GM18867 (cell line): ENCODE measurements at regions not wholly inside any gene's neighbourhood (a gene's known extent, or its start where the extent isn't known, plus 50 kb on each side); places are given as distances from the start of the nearest gene placed in this dataset.

Experiments
- ATAC-seq: cut with Tn5 transposase; IDR thresholded peaks from one replicate; pipeline ENCODE4 v1.9.1; 2021; ENCODE audit warnings: mild to moderate bottlenecking, moderate library complexity; ENCODE audit not compliant: unreplicated experiment

DNA sequence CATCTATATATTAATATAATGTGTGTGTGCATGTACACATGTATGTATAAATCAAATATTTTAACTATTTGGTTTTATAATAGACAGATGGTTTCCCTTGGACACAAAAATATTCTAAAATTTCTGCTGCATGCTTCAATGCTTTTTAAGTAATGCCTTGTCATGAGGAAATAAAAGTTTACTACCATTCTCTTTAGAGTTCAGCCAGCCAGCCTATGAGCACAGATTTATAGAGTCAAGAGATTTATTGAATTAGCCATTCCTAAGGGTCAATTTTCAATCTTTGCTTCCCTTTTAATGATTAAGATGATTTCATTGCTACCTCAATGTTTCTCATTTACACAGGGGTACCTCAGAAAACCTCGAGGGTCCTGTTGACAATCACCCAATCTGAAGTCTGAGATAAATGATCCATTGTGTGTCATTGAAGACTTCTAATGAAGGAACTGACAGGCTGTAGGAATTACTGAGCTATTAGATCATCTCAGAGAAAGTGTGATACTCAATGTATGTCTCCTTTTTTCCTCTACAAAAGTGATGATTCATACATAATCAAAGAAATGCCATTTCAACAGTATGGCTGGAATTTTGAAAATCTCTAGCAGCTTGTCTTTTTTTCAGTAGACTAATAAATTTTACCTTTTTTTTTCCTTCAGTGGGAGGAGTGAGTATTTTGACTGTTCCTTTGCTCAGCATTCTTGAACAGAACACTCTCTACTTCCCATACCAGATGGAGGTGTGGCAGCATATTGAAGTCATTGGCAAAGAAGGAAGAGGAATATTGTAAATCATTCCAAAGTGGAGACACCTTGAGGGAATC lies 222.6 kb upstream of the PCDH18 start:
- no peak for ATAC-seq

GRCh38 chr4:137749466-137749865 lies 217.2 kb upstream of the PCDH18 start:
- ATAC-seq: no peak

DNA sequence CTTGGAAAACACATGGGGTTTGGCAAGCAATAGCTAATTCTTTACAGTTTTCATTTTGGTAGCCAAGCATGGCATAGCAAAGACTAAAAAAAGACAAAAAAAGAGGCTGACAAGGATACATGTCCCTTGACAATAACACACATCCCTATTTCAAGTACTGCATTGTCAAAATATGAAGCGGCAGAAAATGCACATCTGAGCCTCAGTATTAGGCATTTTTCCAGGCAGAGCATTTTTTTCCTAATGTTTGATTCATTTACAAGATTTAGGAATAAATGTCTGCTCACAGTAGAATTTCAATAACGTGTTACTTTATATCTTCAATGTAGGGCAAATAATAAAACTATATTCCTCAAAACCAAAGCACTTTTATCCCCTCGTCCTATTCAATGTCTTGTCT lies 216.3 kb upstream of the PCDH18 start:
- ATAC-seq: no peak

- no peak for ATAC-seq
Observed at GRCh38 chr4:137740141-137740540, 207.8 kb upstream of the PCDH18 start.

- ATAC-seq: no peak
Observed at GRCh38 chr4:137739391-137739790, 207.1 kb upstream of the PCDH18 start.

- ATAC-seq: no peak
Observed at GRCh38 chr4:137738375-137738990, 206.2 kb upstream of the PCDH18 start.

- no peak for ATAC-seq
Observed at GRCh38 chr4:137735561-137736104, 203.3 kb upstream of the PCDH18 start.

DNA sequence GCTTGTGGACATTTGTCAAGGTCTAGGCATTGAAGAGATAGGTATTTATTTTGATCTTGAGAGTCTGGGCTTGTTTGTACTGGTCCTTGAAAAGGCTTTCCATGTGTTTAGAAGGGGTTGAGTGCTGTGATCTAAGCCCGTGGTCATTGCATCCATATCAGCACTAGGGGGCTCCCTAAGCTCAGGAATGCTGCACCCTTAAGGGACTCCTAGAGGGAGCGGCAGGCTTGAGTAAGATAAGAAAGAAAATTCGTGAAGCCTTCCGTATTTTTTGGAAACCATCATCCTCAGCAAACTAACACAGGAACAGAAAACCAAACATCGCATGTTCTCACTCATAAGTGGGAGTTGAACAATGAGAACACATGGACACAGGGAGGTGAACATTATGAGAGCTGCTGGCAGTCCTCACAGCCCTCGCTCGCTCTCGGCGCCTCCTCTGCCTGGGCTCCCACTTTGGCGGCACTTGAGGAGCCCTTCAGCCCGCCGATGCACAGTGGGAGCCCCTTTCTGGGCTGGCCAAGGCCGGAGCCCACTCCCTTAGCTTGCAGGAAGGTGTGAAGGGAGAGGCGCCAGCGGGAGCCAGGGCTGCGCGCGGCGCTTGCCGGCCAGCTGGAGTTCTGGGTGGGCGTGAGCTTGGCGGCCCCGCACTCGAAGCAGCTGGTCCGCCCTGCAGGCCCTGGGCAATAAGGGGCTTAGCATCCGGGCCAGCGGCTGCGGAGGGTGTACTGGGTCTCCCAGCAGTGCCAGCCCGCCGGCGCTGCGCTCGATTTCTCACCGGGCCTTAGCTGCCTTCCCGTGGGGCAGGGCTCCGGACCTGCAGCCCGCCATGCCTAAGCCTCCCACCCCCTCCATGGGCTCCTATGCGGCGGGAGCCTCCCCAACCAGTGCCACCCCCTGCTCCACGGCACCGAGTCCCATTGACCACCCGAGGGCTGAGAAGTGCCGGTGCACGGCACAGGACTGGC lies 201.2 kb upstream of the PCDH18 start:
- ATAC-seq: peak; percentile 73

DNA sequence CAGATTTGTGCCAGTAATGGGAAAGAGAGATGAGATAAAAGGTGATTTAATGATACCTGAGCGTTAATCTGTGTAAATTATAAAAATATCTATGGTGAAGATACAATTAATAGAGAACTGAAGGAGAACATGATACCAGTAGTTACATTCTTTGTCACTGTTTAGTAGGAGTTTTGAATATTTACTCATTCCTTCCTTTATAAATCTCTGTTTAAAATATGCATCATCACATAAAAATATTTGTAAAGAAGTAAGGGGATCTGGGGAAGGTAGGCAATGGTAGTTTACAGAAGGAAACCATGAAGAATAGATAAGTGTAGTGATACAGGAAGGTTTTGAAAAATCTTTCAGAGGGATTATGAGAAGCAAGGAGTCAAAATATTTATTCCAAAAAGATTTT lies 190.6 kb upstream of the PCDH18 start:
- ATAC-seq: no peak

- no peak for ATAC-seq
Observed at GRCh38 chr4:137711502-137711901, 179.2 kb upstream of the PCDH18 start.

DNA sequence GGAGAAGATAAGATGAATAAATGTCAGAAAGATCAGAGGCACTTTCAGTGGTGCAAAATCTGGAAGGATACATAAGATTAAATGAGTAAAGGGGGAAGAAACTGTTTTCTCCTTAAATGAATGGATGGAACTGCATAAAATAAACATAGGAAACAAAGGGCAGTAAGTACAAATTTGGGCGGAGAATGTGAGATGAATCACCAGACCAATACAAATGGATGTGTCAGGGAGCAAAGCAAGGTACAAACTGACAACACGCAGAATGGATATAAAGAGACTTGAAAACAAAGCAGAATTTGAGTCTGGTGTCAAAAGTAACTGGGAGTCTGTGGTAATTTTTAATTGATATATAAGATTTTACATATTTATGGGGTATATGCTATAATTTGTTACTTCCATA lies 175.3 kb upstream of the PCDH18 start:
- ATAC-seq: no peak

GRCh38 chr4:137707102-137707620 lies 174.9 kb upstream of the PCDH18 start:
- ATAC-seq: no peak

- ATAC-seq: no peak
Observed at GRCh38 chr4:137705171-137705783, 173.0 kb upstream of the PCDH18 start.

DNA sequence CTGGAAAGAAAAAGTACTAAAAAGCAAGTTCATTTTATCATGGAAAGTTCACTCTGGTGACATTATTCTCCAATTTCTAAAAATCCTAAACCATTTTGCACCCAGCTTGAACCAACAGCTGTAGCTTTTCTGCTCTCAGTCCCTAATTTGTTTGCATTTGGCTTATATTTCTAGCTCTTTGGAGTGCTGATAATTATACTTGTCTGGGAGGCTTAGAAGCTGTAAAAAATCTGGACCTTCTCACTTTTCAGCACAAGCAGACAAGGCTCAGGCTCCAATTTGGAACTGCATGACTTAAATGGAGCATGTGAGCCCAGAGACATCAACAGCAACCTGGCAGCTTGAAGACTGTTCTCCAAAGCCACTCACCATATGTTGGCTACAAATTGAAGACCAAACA lies 170.9 kb upstream of the PCDH18 start:
- ATAC-seq: no peak

DNA sequence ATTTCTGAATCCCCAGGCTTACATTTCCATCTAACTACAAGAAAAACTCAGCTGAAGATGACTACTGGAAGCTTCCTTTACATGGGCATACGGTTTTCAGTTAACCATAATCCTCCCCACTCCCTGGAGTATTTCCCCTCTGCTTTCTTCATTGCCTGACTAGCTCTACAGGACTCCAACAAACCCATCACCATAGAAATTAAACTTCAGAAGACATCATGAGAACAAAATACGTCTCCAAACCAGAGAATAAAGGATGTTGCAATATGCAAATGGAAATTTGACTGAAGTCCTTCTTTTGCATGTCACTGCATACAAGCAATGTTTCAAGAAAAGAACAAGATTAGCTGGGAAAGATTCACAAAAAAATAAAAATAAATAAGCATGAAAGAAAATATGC lies 170.2 kb upstream of the PCDH18 start:
- no peak for ATAC-seq

GRCh38 chr4:137701401-137701800 lies 169.1 kb upstream of the PCDH18 start:
- ATAC-seq: no peak

- ATAC-seq: no peak
Observed at GRCh38 chr4:137700751-137701150, 168.5 kb upstream of the PCDH18 start.

DNA sequence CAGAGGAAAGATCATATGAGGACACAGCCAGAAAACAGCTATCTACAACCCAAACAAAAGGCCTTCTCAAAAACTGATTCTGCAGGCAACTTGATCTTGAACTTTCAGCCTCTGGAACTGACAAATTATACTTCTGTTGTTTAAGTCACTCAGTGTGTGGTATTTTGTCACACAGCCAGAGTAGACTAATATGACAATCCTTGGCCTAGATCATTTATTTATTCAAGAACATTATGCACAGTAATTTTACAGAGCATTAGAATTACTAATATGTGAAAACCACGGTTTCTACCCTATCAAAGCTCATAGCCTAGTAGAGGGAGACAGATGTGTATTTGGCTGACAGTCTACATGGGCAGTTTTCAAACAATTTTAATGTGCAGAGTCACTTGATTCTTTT lies 167.8 kb upstream of the PCDH18 start:
- ATAC-seq: no peak

DNA sequence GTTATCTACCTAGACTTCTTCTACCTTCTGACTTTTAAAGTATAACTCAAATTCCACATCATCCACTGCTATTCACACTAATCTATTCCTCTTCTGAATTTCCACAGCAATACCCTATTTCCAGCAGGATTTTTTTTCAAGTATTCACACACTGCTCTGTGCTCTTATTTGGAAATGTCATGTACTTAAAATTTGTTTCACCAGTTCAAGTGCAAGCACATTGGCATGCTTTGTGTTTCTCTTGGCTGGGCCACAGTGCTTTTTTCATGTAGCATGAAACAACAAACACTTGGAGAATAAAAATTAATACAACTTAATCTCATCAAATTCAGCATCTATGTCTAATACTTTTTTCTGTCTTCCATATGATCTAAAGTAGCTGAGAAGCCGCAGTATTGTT lies 161.8 kb upstream of the PCDH18 start:
- ATAC-seq: no peak

- no peak for ATAC-seq
Observed at GRCh38 chr4:137693641-137694040, 161.3 kb upstream of the PCDH18 start.

- no peak for ATAC-seq
Observed at GRCh38 chr4:137692205-137692604, 159.9 kb upstream of the PCDH18 start.
